Lung (tissue), 11 donors: ENCODE measurements at regions not wholly inside any gene's neighbourhood (a gene's known extent, or its start where the extent isn't known, plus 50 kb on each side); places are given as distances from the start of the nearest gene placed in this dataset.
A peak's percentile ranks its signal among the peaks of the same experiment; 100 is the strongest.

Source experiments
- ATAC-seq: fragments of 200-7000 bp; cut with Tn5 transposase; one replicate; pipeline ENCODE4 v1.9.1; 2020; ENCODE audit warnings: moderate number of reproducible peaks; ENCODE audit not compliant: insufficient read depth, low FRiP score
- DNase-seq, 3 donors: peaks; one replicate each; pipeline ENCODE4 v3.0.0-alpha.2; 2013 to 2017
- H3K27ac ChIP-seq, 2 donors: one replicate each; pipeline ENCODE4 v1.5.1; 2013; ENCODE audit warnings: mild to moderate bottlenecking in 2 of 2, moderate library complexity in 2 of 2, control low read depth in 1 of 2, inconsistent platforms in 1 of 2, low read depth in 1 of 2, low read length in 1 of 2
- H3K27me3 ChIP-seq, 3 donors: one replicate each; pipeline ENCODE4 v1.5.1; 2013; ENCODE audit warnings: low read length in 2 of 3; ENCODE audit not compliant: control insufficient read depth in 3 of 3, insufficient read depth in 3 of 3
- H3K36me3 ChIP-seq, 4 donors: one replicate each; pipeline ENCODE4 v1.5.1; 2013; ENCODE audit warnings: low read length in 4 of 4, mild to moderate bottlenecking in 1 of 4, moderate library complexity in 1 of 4; ENCODE audit not compliant: control insufficient read depth in 4 of 4, insufficient read depth in 4 of 4
- H3K4me1 ChIP-seq, 5 donors: one replicate each; pipeline ENCODE4 v1.5.1; 2013; ENCODE audit warnings: low read length in 5 of 5, mild to moderate bottlenecking in 2 of 5, moderate library complexity in 1 of 5; ENCODE audit not compliant: control insufficient read depth in 5 of 5, insufficient read depth in 5 of 5
- H3K4me3 ChIP-seq: one replicate; pipeline ENCODE4 v1.5.1; 2013; ENCODE audit warnings: mild to moderate bottlenecking, control low read depth, moderate library complexity
- H3K9ac ChIP-seq, 2 donors: one replicate each; pipeline ENCODE4 v1.5.1; 2013; ENCODE audit warnings: low read length in 2 of 2, control low read depth in 1 of 2; ENCODE audit not compliant: insufficient read depth in 1 of 2
- H3K9me3 ChIP-seq, 4 donors: one replicate each; pipeline ENCODE4 v1.5.1; 2013; ENCODE audit warnings: low read length in 3 of 4, mild to moderate bottlenecking in 1 of 4, moderate library complexity in 1 of 4; ENCODE audit not compliant: control insufficient read depth in 4 of 4, insufficient read depth in 3 of 4
- CTCF ChIP-seq: IDR thresholded peaks from 2 replicates; pipeline ENCODE4 v1.5.1; 2012; ENCODE audit warnings: mild to moderate bottlenecking; ENCODE audit errors: control extremely low read depth, extremely low read depth
- whole genome bisulfite sequencing, 2 donors: extraction: QIAGEN DNeasy Blood & Tissue Kit; methylation state at CpG; one replicate each; pipeline ENCODE4 v1.1.7; 2013; 5-methylcytosine and 5-hydroxymethylcytosine counted together
- donor health status: control.
- donor health status: control.
- donor health status: Bipolar disorder and iron deficiency.
- donor health status: healthy.
- donor health status: DM: yes; HTN: yes; CAD: no.

GRCh38 chr10:44291091-44291490 is 93.8 kb downstream of the CXCL12 start:
- TF ChIP-seq CTCF: no peak
- no peak for ATAC-seq

GRCh38 chr10:44289125-44289524 is 95.8 kb downstream of the CXCL12 start:
- H3K9ac ChIP-seq: no peak overlapping the region
- H3K4me3 ChIP-seq: no peak overlapping the region
- 93 to 94% methylated on average over 5 of the region's 5 CpGs for WGBS, 2 donors
- no peak overlapping the region for H3K27ac ChIP-seq
- DNase-seq (no peak), ATAC-seq (no peak)
- no peak for TF ChIP-seq CTCF
- peaks cover 0 to 2% (median 0%) of the 10 kb centered on the region in 4 donors for H3K9me3 ChIP-seq
- no peaks in the 10 kb centered on the region for H3K36me3 ChIP-seq
- peaks cover under 1 to 20% (median 6%) of the 10 kb centered on the region in 5 donors for H3K4me1 ChIP-seq
- peaks cover 0 to 9% (median 0%) of the 10 kb centered on the region in 3 donors for H3K27me3 ChIP-seq

More at GRCh38 chr10:44291091-44291490, 93.8 kb downstream of the CXCL12 start:
- 71 to 80% methylated on average over 1 of the region's 1 CpG for WGBS, 2 donors
- Histone ChIP-seq H3K4me3 (no peak overlapping the region), H3K9me3 (peaks cover 0 to 3% (median 0%) of the 10 kb centered on the region in 4 donors), H3K36me3 (no peaks in the 10 kb centered on the region), H3K9ac (no peak overlapping the region), H3K4me1 (peaks cover 5 to 21% (median 8%) of the 10 kb centered on the region in 5 donors), H3K27ac (no peak overlapping the region), H3K27me3 (peaks cover 0 to 14% (median 0%) of the 10 kb centered on the region in 3 donors)
- peak in 2 of 3 donors; percentile 64 for DNase-seq

- peaks cover 0 to 9% (median 0%) of the 10 kb centered on the region in 3 donors for H3K27me3 ChIP-seq
- peaks cover 0 to 2% (median 0%) of the 10 kb centered on the region in 4 donors for H3K9me3 ChIP-seq
- H3K36me3 ChIP-seq: no peaks in the 10 kb centered on the region
- ATAC-seq: no peak
- H3K4me1 ChIP-seq: peaks cover 0 to 8% (median 2%) of the 10 kb centered on the region in 5 donors
- H3K4me3 ChIP-seq: no peak overlapping the region
- WGBS, 2 donors: 82 to 88% methylated on average over 2 of the region's 2 CpGs
- H3K27ac ChIP-seq: no peak overlapping the region
- H3K9ac ChIP-seq: no peak overlapping the region
- peak in 1 of 3 donors; percentile 27 for DNase-seq
- no peak for TF ChIP-seq CTCF
Measured at GRCh38 chr10:44287408-44287807, 97.5 kb downstream of the CXCL12 start.
